Erythroblast (primary cell): ENCODE measurements at regions not wholly inside any gene's neighbourhood (a gene's known extent, or its start where the extent isn't known, plus 50 kb on each side); places are given as distances from the start of the nearest gene placed in this dataset.
A peak's percentile ranks its signal among the peaks of the same experiment; 100 is the strongest.
"Not testable (repeated sequence)": the region's sequence is repeated elsewhere in the genome, so short reads cannot be mapped to it uniquely, and the experiment has no call there.

Experiments used
- DNase-seq, 2 experiments: peaks; one replicate each; lab custom pipeline; 2025; lab: John Stamatoyannopoulos, UW
- GATA1 ChIP-seq: IDR thresholded peaks from 2 replicates; pipeline ENCODE4 v1.6.1; 2011; ENCODE audit warnings: low read depth, mild to moderate bottlenecking, control low read depth, low read length, moderate library complexity
- POLR2A ChIP-seq: IDR thresholded peaks from 2 replicates; pipeline ENCODE4 v1.6.1; 2011; ENCODE audit warnings: mild to moderate bottlenecking, low read length

DNA sequence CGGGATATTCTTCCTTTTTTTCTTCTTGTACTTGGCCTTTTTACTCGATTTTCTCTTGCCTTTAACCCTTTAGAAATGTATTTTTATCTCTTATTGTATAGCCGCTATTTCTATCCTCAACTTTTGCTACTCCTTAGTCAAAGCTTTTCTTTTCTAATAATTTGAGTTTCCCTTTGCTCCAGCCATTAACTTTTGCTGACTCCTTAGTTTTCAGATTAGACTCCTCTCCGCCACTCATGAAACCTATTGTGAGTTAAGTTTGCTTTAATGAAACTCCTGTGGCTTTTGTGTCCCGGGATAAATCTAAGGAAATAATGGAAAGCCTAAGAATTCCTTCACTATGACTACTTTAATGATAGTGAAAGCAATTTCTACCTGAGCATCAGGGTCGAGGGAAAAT is 590.3 kb upstream of the CITED2 start:
- DNase-seq: no peak

DNA sequence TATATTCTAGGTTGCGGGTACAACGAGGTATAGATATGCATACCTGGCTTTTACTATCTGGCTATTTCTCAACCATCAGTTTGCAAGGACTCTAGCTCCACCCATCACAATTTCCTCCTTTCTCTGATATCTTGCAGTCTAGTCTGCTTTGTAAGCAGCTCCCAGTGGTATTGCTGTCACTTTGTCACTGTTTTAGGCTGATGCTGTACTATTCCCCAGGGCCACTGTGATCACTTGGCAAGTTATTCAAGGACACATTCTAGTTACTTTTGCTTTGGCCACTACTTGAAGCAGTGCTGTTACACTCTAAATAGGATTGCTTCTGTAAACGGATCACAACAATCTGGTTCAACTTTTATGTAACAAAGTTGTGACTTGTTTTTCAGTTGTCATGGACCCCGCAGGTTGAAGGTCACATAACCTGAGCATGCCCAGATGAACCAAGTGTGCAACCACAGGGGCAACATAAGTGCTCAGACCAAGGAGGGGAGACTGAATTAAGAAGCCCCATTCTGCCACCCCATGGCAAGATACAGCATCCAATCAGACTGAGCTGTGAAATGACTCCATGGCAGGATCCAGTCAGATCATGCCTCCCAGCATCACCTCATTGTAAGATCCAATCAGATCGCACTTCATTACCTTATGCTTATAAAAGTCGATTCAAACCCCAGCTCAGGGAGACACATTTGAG is 588.4 kb upstream of the CITED2 start:
- DNase-seq: peak; percentile 3 to 20
- TF ChIP-seq POLR2A: no peak
- no peak for TF ChIP-seq GATA1

More for the DNA sequence above, 590.3 kb upstream of the CITED2 start:
- TF ChIP-seq GATA1: no peak
- TF ChIP-seq POLR2A: no peak

DNA sequence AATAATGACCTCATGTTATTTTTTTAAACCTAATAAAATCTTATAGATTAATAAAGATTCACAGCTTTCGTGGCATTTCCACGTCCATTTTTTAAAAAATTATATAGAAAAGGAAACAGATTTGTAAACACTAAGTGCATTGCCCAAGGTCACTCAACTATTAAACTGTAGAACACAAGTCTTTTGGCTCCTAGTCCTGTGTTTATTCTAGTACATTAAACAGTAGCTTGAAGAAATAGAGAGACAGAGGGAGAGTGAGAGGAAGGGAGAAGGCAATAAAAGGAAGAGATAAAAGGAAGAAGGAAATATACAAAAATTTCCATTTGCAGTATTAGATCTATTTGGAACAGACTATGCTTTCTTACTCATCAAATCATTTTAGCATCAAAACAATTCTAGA is 586.7 kb upstream of the CITED2 start:
- DNase-seq: no peak
- TF ChIP-seq GATA1 (no peak), POLR2A (no peak)

DNA sequence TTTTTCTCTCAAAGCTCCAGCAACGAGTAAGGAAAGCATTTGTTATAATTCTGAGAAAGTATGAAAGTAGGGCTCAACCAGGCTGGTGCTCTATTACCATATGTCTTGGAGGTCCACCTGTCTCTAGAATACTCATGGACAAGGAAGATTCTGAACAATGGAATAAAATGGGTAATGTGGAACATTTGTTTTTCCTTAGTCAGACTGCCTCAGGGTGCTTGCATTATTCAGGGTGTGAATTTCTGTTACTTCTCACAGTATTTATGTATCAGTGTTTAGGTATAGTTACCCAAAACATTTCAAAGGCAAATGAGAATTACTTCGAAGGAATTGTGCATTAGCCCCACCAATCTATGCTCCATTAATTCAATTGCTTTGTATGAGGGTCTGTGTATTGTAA is 586.2 kb upstream of the CITED2 start:
- TF ChIP-seq POLR2A (no peak), GATA1 (no peak)

DNA sequence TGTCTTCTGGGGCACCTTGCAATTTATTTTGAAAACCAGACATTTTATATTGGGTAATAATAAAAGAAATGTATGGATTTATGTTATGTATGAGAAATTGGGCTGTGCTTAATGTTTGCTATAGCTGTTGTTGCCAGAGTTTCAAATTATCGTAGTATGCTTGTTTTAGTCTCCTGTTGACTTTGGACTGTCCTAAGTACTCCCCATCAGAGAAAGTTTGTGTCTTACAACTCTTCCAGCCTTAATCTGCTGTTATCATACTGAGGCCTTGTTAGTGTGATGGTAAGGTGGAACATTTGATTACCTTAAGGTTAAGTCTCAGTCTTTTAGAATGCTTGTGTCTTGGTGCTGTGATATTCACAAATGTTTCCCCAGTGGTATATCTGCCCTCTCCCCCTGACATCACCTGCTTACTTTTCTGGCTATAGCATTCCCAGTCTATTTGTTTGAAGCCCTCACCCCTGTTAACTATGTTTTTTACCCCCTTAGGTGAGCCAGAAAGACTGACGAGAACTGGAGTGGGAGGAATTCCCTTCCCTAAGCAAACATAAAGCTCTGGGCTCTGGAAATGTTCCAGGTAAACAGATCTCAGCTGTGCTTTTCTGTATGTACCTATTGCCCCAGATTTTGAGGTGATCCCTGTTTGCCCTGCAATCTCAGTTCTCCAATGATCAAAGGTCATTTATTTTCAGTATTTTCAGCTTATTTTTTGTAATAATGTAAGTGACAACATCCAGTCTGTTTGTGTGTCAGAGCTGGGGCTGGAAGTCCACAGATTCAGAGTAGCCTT is 581.1 kb upstream of the CITED2 start:
- DNase-seq: no peak
- TF ChIP-seq GATA1 (no peak), POLR2A (no peak)

More for the DNA sequence above, 586.2 kb upstream of the CITED2 start:
- no peak for DNase-seq

DNA sequence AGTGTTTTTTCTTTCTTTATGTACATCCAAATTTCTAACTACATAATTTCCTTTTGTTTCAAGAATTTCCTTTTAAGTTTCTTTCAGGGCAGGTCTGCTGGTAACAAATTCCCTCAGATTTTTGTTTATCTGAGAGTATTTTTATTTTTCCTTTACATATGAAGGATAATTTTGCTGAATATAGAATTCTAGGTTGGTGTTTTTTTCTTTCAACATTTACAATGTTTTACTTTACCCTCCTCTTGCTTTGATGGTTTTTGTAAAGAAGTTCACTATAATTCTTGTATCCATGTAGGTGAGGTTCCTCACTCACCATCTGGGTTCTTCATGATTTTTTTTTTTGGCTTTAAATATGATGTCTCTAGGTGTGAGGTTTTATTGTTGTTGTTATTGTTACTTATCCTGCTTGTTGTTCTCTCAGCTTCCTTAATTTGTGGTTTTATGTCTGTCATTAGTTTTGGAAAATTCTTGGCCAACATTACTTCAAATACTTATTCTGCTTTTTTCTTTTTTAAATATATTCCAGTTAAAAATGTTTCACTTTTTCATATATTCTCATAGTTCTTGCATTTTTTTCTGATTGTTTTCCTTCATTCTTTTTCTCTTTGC is 580.1 kb upstream of the CITED2 start:
- TF ChIP-seq POLR2A (no peak), GATA1 (no peak)
- DNase-seq: no peak

DNA sequence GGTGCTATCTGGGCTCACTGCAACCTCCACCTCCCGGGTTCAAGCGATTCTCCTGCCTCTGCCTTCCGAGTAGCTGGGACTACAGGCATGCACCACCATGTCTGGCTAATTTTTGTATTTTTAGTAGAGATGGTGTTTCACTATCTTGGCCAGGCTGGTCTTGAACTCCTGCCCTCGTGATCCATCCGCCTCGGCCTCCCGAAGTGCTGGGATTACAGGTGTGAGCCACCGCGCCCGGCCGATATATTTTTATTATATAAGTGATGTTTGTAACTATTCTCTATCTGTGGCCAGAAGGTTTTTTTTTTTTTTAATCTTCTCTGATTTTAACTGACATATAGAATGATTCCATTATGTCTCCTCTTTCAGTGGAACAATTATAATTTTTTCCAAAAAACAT is 579.3 kb upstream of the CITED2 start:
- DNase-seq: not testable (repeated sequence)

DNA sequence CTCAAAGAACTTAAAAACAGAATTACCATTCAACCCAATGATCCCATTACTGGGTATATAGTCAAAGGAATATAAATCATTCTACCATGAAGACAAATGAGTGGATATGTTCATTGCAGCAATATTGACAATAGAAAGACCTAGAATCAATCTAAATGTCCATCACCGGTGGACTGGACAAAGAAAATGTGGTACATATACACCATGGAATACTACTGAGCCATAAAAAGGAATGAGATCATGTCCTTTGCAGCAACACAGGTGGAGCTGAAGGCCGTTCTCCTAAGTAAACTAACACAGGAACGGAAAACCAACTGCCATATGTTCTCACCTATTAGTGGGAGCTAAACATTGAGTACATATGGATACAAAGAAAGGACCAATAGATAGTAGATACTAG is 576.7 kb upstream of the CITED2 start:
- no peak for DNase-seq
- TF ChIP-seq POLR2A (no peak), GATA1 (no peak)

DNA sequence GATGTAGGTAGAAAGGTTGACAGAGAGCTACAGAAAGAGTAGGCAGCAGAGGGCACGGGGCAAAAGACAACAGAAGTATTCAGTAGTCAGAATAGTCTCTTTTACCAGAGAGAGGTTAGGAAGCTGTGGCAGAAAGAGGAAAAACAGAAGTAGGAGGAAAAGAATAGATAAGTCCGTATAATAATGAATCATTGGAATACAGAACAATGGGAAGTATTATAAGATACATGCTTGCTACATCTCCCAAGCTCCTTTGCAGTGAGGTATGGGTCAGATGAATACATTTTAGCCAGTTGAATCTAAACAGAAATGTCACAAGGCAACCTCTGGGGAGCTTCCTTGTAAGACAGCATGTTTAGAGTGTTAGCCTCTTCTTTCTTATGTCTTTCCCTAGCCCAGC is 570.5 kb upstream of the CITED2 start:
- DNase-seq: no peak
- TF ChIP-seq POLR2A (no peak), GATA1 (no peak)

DNA sequence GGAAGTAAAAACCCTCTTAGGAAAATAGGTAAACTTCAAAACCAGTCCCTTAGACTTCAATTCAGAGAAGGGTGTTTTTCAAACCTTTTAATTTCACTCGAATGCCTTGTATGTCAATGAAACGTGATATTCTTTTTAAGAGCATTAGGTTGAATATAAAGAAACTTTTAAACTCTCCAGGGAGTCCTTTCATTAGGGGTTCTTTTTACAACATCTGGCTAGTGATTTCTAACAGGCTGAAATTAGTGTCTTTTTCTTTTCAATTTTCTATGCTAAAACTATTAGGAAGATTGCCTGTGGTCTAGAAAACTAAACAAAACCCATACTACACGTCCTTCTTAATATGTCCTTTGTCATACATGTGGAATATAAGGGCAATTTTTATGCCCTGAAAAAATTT is 569.7 kb upstream of the CITED2 start:
- DNase-seq: no peak
- TF ChIP-seq GATA1 (no peak), POLR2A (no peak)

DNA sequence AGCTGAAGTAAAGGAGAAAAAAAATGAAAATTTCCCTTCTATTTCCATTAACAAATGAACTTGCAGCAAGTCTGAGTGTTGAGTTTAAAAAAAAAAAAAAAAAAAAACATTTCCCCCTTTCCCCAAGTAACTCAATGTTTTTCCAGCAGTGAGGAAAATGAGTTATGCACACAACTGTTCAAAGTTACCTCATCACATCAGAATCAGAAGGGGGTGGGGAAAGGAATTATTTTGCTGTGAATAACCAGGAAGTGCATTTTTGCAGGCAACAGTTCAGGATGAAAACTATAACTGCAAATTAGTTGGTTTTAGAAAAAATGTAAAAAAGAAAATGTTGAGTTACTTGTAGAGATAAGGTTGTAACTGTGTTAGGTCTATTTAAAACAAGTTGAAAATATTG is 568.9 kb upstream of the CITED2 start:
- TF ChIP-seq GATA1: no peak
- TF ChIP-seq POLR2A: no peak
- DNase-seq: no peak

DNA sequence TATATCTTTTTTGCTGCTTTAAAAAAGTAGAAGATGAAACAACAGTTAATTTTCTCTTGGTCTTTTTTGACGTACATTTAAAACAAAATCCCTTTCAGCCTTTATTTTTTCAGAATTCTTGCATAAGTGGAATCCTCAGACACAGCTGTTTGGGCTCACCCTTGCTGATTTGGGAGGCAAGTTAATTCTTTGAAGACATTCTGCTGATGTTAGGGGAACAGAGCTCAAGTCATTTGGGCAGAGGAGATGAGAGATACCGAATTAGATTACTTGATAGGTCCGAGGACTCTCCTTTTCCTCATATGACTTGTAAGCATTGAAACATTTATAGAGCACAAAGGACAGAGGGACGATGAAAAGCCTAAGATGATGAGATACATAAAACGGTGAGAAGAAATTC is 567.9 kb upstream of the CITED2 start:
- no peak for DNase-seq
- no peak for TF ChIP-seq GATA1
- TF ChIP-seq POLR2A: no peak

DNA sequence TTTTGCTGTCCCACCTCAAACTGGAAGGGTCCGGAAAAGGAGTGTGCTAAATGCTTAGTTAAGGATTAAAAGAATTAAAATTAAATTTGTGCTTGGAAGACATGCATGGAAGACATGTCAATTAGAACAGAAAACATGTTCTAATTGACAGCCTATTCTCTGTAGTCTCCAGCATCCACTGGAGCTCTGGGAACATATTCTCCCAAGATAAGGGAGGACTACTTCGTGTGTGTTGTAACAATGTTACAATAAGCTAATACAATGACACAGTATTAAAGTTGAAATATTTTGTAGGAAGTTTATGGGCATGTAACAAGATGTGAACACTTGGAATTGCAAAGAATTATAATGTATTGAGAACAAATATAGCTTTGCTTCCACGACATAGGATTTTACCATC is 567.4 kb upstream of the CITED2 start:
- DNase-seq: no peak
- no peak for TF ChIP-seq POLR2A
- no peak for TF ChIP-seq GATA1
